GM19239 (cell line): ENCODE measurements at regions not wholly inside any gene's neighbourhood (a gene's known extent, or its start where the extent isn't known, plus 50 kb on each side); places are given as distances from the start of the nearest gene placed in this dataset.

Experiments used
- DNase-seq: peaks from one replicate; pipeline ENCODE4 v3.0.0; 2011; ENCODE audit warnings: low spot score; ENCODE audit not compliant: insufficient read length
- FAIRE-seq: peaks from 2 replicates; lab custom pipeline; 2011; peaks lifted over from hg19 to GRCh38; lab: Jason Lieb, UNC

DNA sequence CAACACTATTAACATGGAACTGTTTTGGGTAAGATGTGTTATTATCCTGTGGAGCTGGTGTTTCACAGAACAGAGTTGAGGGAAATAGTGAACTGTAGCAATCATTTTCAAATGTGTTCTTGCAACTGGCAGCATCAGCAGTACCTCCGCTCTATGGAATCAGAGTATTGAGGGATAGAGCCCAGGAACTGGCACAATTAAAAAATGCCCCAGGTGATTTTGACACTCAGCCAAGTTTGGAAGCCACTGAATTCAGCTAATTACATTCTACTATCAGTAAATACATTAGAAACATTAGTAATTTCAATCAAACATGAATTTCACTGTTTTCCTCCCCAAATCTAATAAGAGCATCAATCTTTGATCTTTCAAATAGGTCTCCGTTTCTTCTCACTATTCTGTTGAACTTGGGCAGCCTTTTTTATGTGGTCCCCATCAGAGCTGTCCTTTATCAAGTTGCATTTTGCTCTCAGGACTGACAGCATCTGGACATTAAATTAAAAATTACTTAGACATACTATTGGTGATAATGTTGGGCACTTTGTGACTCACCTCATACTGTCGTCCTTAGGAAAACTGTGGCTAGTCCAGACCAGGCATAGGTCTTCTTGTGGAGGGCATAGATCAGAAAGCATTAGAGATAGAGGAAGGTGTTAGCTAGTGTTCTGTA, 251.5 kb downstream of the DHX35 start:
- no peak for FAIRE-seq

DNA sequence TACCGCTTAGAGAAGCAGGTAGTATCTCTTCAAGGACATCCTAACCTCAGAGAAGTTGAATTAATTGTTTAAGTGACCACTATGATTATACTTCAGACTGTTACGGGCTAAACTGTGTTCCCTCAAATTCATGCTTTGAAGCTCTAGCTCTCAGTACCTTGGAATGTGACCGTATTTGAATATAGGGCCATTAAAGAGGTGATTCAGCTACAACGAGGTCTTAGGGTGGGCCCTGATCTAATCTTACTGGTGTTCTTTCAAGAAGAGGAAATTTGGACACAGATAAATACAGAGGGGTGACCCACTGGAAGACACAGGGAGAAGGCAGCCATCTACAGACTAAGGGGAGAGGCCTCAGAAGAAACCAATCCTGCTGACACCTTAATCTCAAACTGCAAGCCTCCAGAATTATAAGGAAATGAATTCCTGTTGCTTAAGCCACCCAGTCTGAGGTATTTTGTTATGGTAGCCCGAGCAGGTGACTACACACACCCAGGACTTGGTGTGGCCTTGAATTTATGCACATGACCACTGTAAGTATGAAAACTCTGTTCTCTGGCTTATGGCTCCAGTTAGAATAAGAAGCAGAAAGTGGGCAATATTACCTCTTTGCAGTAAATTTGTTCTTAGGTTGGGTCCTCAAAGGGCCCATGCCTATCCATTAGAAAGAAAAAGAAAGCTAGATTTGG, 249.1 kb downstream of the DHX35 start:
- DNase-seq: no peak
- FAIRE-seq: no peak

More for the DNA sequence above, 251.5 kb downstream of the DHX35 start:
- no peak for DNase-seq

DNA sequence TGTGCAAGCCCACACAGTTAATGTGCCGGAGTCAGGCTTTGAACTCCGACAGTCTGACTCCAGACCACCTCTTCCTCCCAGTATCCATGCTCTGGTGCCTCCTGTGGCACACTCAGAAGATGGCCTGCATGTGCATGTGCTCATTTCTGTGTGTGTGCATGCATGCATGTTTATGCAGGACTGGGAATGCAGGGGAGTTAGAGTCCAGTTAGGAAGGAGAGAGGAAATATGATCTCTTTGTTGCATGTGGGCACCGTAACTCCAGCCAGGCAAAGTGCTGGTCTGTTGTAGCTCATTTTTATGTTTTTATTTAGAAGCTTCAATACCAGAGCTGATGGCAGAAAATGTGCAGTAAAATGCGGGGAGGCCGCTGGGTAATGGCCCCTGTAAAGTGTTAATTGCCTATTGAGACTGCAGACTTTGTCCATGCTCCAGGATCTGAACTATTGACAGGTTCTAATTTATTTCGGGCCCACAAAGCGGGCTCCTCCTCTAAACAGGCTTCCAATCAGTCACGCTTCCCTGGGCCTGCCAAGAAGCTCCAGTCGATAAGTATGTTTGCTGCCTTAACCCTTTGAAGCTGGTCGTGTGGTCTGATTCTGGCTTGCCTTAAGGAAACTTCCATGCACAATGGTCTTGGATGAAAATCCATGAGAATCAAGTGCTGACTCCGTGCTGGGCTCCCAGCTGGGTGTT, 248.3 kb downstream of the DHX35 start:
- FAIRE-seq: no peak
- no peak for DNase-seq

DNA sequence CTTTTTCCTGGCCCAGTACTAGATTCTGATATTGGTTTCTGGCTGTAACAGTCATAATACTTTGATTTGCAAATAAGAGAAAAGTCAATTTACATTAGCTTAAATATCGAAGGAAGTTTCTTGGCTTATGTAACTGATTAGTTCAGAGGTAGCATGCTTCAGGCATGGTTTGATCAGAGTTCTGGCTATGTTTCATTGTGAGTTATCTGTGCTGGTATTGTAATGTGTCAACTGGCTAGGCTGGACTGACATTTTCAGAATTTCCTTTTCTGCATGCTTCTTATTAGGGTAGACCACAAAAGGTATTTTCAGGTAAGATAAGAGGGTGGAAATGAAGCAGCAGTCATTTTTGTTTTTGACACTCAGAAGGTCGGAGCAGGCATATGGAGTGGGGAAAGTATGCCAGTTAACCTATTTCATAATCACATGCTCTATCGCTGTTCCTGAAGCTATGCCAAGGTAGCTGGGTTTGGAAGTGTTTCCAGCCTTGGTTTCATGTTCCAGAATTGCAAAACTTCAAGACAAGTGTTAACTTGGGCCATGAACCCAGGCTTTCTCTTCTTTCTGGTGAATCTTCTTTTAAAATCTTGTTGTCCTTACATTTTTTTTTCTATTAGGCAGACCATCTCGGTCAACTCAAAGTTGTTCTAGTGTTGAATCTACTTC, 244.9 kb downstream of the DHX35 start:
- DNase-seq: no peak
- no peak for FAIRE-seq

DNA sequence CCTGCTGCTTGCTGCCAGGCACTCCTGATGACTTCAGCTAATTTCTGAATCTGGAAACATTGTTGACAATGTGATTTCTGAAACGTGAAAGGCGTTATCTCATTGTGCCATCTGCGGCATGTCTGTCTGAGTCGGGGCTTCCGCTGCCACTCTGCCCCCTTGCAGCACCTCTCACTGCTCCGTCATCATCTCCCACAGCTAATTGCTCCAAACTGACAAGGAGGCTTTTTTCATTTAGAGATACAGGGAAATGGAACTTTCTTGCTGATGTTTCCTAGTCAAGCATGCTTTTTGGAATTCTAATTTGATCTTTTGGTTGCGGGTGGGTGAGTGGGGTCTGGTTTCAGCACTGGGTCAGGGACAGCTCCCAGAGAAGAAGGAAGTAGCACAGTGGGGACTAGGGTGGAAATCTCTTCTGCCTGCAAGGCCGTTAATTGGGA, 233.5 kb downstream of the DHX35 start:
- FAIRE-seq (no peak), DNase-seq (no peak)

DNA sequence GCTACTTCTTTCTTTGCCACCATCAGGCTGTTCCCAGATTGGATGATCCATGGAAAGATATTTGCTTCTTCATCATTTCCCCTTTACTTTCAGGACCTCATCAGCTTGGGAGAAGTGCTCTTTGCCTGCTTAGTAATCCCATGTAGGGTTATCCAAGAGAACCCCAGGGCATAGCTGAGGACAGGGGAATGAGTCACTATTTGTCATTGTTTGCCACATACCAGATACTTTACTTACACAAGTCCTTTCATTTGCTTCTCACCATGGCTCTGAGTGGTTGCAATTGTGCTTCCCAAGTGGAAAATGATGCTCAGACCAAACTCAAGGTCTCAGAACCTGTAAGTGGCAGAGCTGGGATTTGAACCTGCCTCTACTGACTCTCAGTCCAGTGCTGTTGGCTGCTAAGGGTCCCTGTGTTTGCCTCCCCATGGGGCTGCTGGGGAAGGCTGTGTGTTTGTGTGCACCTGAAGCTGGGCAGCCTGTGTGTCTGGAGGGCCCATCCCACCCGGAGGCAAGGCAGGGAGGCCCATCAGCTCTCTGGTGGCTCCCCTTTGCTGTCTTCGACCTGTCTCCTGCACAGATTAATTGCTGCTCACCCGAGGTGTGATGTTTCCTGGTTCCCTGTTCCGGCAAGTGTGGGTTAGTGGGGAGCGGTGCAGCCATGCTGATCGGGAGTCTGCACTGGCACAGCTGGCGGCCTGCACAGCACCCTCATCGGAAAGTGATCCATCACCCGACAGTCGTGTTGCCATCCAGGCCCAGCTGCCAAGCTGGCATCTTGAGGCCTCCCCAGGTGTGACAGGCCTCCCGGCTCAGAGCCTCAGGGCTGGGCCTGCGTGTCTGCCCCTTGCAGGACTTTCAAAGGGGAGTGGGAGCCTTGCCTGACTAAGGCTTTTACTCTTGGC, 228.8 kb downstream of the DHX35 start:
- no peak for DNase-seq
- no peak for FAIRE-seq

DNA sequence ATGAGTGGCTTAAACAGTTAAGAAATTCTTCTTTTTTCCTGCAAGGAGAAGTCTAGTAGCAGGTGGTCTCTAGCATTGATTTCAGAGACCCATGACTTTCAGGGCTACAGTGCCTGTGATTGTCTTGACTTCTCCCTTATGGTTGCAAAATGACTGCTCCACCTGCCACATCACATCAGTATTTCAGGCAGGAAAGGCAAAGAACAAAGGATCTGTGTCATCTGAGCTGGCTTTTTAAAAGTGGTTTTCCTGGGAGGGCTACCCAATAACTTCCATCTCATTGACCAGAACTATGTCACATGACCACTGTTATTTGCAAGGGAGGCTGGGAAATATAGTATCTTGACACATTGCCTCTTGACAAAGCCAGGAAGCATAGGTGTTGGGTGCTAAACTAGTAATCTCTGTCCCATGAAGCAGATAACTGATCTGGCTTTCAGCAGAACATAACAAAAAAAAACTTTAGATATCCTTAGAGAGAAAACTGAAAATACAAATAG, 226.2 kb downstream of the DHX35 start:
- FAIRE-seq (no peak), DNase-seq (no peak)

DNA sequence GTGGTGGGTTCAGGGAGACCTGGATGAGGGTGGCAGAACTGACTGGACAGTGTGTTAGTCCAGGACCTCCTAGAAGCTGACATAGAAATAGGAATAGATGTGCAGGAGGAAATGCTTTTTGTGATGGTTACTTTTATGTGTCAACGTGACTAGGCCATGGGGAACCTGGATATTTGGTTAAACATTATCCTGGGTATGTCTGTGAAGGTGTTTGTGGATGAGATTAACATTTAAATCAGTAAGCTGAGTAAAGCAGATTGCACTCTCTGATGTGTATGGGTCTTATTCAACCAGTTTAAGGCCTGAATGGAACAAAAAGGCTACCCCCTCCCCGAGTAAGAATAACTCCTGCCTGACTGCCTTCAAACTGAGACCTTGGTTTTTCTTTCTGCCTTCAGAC, 219.3 kb downstream of the DHX35 start:
- FAIRE-seq (no peak), DNase-seq (no peak)

DNA sequence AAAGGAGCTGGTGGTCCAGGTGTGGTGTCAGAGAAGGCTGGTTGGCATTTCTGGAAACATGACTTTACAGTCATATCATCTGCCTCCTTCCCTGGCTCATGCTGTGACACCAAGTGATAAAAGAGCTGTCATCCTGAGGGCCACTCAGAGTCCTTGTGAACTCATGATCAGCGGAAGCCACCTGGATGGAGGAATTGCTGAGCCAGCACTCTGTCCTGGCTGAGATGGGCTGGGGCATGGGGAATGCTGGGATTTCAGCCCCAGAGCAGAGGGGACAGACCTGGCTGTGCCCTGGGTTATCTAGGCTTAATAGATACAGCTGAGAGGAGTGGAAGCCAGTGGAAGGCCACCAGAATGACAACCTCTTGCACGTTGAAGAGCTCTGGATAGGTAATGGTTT, 214.3 kb downstream of the DHX35 start:
- FAIRE-seq (no peak), DNase-seq (no peak)

DNA sequence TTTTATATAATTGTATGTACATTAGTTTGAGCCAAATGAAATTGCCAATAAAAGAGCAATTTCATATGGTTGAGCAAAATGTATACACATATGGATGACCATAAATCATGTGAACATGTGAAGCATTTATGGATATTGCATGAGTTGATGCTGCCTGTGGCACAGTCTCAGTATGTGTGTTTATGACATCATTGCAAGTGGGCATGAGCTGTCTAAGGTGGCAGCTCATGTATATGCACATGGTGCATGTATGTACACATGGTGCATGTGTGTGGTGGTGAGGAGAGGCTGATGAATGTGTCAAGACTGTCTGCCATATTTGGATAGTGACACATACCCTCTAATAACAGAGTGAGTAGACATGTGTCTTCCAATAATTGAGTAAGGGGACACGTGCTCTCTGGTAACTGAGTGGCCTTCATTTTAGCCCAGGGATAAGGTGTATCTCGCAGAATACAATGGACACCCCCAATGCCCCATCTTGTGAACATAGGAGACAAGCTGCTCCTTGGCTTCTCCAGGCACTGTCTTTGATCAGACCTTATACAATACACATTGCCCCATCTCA, 208.8 kb downstream of the DHX35 start:
- no peak for FAIRE-seq
- DNase-seq: no peak

DNA sequence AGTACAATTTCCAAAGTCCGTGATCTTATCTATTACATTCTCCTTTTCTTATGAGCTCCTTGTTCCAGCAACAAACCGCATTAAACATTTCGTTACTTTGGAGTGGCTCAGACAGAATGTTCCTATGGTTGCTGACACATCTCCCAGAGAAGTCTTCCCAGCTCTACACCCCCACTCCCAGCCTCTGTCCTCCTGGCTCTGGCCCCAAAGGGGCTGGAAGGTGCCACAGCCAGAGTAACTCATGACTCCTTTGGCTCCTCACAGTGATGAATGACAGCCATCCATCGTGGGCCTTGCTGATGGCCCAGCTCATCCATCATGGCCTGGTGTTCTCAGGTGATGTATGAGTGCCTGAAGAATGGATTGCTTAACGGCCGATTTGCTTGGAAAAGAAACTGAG, 203.0 kb downstream of the DHX35 start:
- no peak for DNase-seq
- FAIRE-seq: no peak

DNA sequence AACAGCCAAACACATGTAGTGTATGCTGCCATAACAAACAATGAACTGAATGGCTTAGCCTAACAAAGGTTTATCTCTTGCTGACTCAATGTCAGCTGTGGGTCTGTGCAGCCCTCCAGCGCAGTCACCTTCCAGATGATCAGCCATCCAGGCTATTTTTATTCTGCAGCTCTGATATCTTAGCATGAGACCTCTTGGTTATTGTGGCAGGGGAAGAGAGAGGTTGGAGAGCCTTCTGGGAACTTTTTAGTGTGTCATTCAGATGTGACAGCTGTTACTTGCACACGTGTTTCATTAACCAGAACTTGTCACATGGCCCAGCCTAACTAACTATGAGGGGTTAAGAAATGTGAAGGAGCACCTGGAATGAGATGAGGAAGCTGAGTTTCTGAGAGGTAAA, 202.5 kb downstream of the DHX35 start:
- FAIRE-seq (no peak), DNase-seq (no peak)

DNA sequence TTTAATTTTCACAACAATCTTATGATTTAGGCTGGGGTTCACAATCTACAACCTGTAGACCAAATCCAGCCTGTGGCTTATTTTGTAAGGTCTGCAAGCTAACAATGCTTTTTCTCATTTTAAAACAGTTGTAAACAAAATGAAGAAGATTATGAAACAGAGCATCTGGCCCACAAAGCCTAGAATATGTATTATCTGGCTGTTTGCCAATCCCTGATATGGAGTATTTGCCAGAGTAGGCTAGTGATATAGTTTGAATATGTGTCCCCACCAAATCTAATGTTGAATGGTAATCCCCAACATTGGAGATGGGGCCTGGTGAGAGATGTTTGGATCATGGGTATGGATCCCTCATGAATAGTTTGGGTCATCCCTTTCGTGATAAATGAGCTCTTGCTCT, 201.8 kb downstream of the DHX35 start:
- no peak for DNase-seq
- no peak for FAIRE-seq

DNA sequence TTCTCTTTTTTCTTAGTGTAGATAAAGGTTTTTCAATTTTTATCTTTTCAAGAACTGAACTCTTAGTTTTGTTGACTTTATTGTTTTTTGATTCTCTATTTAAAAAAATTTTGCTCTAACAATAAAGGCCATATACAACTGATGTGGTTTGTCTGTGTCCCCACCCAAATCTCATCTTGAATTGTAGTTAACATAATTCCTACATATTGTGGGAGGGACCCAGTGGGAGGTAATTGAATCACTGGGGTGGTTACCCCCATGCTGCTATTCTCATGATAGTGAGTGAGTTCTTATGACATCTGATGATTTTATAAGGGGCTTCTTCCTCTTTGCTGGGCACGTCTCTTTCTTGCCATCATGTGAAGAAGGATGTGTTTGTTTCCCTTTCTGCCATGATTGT, 199.8 kb downstream of the DHX35 start:
- no peak for DNase-seq
- no peak for FAIRE-seq

DNA sequence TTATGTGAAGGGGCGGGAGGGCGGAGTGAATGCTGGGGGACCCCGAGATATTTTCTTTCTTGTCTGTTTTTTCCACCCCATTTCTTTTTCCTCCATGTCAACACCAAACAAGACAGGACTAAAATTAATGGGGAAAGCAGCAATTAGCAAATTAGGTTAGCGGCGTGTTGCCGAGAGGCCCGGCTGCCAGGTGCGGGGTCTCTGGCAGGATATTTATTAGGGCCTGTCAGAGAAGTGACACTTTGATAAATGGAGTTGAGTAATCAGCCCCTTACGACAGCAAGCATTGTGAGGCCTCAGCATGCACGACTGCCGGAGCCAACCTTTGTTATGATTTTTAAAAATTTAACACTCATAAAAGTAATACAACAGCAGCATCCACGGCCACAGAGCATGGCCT, 193.8 kb downstream of the DHX35 start:
- DNase-seq (no peak), FAIRE-seq (no peak)

DNA sequence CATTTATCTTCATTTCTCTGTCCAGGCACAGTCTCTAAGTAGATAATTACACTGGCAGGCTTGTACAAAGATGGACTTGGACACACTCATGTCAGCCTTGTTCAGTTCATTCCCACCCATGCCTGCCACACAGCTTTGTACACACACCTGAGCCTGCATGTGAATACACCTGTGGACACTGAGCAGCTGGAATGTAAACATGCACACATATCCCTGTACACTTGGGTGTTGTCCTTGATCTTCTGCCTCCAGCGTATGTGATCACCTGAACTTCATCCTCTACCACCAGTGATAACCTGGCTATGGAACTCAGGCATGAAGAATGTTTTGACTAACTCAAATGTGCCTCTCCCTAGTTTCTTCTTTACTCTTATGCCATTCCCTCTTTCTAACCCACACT, 190.6 kb downstream of the DHX35 start:
- FAIRE-seq (no peak), DNase-seq (no peak)

DNA sequence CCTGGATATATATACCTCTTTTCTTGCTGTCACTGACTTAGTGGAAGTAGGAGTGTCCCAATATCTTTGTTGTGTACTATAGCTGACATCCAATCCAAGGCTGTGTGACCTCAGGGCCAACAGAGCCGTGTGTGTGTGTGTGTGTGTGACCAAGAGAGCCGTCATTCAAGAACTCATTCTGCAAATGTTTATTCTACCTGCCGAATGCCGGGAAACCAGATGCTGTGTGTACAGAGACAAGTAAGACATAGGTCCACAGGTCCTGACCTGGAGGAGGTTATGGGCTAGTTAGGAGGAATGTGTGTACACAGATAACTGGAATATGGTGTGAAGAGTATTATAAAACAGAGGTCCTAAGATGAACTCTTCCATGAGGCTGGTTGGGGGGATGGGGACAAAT, 190.0 kb downstream of the DHX35 start:
- no peak for DNase-seq
- FAIRE-seq: no peak

DNA sequence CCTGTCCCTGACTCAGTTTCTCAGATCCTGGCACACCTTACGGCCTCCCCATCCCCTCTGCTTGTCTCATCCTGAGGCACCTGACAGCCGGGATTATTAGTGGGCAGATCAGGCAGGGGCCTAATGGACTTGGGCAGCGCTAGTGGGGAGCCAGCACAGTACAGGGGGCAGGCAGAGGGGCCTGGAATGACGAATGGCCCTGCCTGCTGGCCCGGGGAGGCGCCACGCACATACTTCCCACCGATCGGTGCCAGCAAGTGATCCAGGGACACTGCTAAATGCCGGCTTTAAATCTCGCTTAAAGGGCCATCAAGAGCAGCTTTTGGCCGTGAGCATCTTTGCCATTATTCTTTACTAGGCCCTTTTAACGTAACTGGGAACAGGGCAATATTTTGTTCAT, 188.4 kb downstream of the DHX35 start:
- FAIRE-seq: no peak
- DNase-seq: no peak

DNA sequence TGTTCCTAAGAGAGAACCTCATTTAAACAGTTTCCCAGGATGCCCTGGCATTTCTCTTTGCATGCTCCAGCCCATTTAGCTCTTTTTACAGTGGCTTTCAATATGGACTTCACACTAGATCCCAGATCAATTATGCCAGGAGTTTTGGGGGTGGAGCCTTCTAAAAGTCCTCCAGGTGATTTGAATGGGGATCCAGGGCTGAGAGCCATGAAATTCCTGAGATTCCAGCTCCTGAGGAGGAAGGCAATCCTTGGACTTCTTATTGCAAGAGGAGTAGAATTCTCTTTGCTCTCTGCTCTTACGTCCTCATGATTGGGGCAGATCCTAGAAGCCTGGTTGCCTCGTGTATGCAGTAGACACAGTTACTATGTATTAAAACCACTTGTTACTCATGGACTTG, 184.2 kb downstream of the DHX35 start:
- FAIRE-seq (no peak), DNase-seq (no peak)

DNA sequence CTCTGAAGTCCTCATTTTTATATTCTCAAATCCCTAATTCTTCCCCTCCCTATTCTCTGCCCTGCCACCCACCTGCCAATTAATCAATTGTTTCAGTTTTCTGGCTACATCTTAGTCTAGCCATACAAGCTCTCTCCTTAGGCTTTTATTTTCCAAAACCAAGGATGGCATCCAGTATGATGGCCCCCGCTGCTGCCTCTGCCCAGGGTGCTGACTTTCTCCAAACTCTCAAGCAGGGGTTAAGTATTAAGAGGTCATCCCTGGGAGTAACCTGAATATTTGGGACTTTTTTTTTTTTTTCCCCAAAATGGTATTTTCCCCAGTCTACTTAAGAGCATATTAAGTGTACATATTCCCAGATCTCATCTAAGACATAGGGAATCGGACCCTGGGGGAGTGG, 183.8 kb downstream of the DHX35 start:
- no peak for FAIRE-seq
- DNase-seq: no peak
